Head of caudate nucleus (tissue), 42 donors: ENCODE measurements at regions not wholly inside any gene's neighbourhood (a gene's known extent, or its start where the extent isn't known, plus 50 kb on each side); places are given as distances from the start of the nearest gene placed in this dataset.
"Not testable (repeated sequence)": the region's sequence is repeated elsewhere in the genome, so short reads cannot be mapped to it uniquely, and the experiment has no call there.

ENCODE experiments used
- DNase-seq, 42 donors: peaks; one replicate each; pipeline versions ENCODE4 v3.0.0 to v3.0.0-alpha.2; 2020 to 2021; ENCODE audit warnings: mixed read lengths in 7 of 42
- intact Hi-C: fragments of 100-400 bp; cut with DNase I; formaldehyde crosslinking; loops from one replicate; pipeline ENCODE4 v1.15.0; 2022

DNA sequence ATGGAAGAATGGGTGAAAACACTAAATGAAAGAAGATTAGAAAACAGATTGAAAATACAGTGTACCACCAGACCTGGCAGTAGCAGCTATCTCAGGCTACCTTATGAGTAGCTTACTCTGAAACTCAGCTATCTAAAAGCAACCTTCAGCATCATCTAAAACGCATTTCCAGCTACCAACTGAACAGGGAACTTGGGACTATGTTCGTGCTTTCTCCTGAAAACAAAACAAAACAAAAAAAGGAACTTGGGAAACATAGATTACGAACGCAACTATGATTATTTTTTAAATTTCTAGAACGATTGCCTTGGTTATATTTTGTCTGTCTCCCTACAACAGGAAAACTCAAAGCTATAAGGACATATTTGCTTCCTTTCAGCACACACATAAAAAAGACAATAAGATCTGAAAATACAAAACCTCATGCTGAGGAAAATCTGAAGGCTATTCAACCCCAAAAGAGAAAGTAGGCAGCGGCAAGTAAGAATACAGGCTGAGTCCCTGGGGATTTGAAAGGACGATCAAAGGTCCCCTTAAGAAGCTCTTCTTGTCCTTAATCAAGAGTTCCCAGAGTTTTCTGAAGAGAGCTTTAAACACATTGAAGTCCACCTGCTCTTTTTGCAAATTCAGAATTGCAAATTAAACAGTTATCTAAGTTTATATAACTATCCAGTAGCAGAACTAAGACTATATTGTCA is 53.4 kb downstream of the OR2K2 start:
- intact Hi-C loops: no loop called here
- DNase-seq: no peak

DNA sequence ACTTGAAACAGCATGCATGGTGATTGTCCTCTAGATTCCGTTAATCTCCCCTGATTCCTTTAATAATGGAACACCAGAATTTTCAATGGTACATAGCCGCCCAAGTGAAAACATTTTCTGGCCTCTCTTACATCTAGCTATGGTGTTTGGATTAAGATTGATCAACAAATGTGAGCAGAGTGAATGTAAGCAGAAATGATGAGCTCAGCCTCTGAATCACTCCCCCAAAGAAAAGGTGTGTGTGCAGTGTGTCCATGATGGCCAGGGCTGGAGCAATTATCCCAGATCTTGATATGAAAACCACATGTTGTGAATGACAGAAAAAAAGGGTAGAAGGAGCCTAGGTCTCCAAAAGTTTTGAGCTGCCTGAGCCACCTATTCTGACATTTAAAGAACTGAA is 55.3 kb downstream of the OR2K2 start:
- intact Hi-C loops: no loop called here
- DNase-seq: no peak

DNA sequence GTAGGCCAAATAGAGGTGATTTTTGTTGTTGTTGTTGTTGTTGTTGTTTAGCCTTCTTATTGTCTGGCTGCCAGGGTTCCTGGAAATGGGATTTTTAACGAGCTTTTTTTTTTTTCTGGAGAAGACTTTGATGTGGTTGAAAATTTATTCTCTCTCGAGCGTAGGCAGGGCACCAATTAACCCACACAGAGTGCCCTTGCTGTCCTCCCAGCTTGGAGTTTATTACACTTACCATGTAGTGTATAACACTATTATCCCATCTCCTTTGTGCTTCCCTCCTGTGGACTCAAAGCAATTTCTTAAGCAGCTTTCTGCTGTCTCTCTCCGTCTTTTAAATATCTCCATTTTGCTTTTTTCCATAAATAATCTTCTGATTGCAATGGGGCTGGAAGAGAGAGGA is 57.4 kb downstream of the OR2K2 start:
- intact Hi-C loops: no loop called here
- no peak for DNase-seq

DNA sequence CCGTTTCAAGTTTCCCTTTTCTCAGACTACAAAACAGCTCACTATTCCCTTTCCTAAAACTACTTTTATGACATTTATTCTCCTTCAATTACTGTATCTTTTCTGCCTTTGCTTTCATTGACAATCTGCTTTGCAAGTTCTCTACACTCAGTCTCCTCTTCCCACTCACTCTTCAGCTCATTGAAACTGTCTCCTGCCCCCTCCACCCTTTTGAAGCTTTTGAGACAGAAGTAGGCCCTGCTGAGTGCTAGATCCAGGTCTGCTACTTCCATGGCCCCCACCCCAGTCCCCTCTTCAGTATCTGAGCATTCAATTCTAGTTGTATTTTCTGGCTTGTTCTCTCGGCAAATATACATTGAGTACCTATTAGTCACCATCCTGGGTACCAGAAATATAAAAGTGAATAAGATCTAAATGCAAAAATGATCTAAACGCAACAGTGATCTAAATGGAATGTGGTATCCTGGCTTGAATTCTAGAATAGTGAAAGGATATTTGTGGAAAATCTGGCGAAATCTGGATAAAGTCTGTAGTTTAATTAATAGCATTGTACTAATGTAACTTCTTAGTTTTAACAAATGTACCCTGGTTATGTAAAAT is 58.4 kb downstream of the OR2K2 start:
- peak in 13 of 42 donors; percentile 14 to 67 (median 33) for DNase-seq
- intact Hi-C loops: no loop called here

DNA sequence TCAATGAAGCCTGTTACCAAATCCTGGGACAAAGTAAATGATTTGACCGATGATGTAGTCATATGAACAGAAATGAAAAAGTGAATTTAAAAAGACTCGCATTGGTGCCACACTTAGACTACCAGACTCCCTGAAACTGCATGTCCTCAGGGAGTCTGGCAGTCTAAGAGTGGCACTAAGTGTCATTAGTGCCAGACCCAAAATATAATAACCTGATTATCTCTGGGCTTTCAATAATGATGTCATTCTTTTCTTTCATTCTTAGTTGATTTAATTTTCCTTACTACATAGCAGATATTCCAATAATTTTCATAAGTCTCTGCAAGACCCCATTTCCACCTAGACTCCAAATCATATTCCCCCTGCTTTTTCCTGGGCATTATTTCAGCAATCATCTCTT is 59.0 kb downstream of the OR2K2 start:
- intact Hi-C loops: no loop called here
- no peak for DNase-seq

DNA sequence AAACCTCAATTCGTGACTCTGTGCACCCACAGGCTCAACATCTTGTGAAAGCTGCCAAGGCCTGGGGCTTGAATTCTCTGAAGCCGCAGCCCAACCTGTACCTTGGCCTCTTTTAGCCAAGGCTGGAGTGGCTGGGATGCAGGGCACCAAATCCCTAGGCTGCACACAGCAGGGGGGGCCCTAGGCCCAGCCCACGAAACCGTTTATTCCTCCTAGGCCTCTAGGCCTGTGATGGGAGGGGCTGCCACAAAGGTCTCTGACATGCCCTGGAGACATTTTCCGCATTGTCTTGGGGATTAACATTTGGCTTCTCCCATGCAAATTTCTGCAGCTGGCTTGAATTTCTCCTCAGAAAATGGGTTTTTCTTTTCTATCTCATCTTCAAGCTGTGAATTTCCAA is 64.0 kb downstream of the OR2K2 start:
- DNase-seq, intact Hi-C loops: not testable (repeated sequence)

DNA sequence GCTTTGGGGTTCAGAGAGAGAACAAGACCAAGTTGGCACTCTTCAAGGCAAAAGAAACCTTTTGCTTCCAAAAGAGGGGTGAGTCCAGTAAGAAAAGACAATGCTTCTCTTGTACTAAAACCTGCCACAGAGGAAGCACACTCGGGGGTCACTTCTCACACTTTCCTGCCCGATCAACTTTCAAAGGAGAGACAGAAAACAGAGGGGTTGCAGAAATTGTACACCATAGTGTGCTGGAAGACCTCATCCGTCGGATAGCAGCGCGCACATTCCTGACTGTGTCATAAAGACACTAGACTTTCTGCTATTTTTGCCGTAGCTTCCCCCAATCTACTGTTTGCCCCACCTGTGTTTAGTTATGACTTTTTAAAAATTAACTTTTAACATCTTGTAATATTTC is 66.9 kb downstream of the OR2K2 start:
- intact Hi-C loops: no loop called here
- DNase-seq: no peak

DNA sequence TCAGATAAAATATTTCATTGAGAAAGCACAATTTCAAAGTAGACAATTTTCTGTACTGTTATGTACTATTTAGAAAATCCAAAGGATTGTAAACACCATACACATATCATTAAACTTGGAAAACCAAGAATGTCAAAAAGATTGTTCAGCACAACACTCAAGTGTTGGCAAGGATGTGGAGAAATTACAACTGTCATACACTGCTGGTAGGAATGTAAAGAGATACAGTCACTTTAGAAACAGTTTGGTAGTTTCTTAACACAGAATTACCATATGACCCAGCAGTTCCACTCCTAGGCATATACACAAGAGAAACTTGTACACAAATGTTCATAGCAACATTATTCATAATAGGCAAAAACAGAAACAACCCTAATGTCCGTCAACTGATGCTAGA is 71.2 kb downstream of the OR2K2 start:
- intact Hi-C loops: no loop called here
- DNase-seq: no peak

DNA sequence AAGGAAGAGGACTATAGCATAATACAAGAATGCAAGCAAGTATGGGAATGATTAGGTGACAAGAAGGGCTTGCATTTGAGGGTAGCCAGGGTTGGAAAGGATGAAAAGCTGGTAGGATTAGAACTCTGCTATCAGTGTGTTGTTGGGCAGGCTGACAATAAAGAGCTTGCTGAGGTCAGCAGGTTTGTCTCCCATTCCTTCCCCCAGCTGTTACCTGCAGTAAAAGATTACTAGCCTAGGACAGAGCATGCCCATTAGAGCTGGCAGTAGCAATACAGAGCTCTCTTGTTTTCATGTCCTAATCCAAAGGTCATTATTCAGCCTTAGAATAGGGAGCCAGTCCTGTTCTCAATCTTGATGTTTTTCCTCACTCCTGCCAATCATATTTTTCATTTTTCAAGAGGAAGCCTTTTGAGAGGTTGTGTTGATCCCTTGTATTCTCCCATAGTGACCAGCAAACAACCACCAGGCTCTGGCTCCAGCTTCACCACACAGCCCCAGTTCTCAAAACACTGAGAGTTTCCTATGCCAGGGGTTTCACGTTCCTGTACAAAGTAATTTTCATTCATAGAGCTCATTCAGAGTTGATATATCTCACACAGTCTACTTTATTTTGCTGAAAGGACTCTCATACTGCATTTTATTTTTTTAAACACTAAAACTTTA is 71.7 kb downstream of the OR2K2 start:
- intact Hi-C loops: no loop called here
- DNase-seq: no peak

DNA sequence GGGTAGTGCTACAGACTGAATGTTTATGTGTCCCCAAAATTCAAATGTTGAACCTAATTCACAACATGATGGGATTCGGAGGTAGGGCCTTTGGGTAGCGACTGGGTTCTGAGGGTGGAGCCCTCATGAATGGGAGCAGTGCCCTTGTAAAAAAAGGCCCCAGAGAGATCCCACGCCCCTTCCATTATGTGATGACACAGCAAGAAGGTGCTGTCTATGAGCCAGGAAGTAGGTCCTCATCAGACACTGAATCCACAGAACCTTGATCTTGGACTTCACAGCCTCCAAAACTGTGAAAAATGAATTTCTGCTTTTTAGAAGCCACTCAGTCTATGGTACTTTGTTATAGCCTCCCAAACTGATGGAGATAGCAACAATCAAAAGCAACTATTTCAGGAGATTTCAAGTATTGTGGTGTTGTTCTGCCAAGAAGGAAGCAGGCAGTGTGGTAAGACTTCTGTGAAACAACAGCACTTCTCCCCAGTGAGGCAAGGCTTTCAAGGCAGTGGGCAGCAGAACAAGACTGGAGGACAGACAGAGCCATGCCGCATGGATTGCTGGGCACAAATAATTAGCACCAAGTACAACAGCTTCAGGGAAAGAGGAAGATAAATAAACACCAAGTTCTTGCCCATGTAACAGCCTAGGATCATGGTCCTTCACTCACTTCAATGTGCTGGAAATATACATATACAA is 76.1 kb downstream of the OR2K2 start:
- DNase-seq: peak in 8 of 42 donors; percentile 10 to 42 (median 20)
- intact Hi-C loops: no loop called here

DNA sequence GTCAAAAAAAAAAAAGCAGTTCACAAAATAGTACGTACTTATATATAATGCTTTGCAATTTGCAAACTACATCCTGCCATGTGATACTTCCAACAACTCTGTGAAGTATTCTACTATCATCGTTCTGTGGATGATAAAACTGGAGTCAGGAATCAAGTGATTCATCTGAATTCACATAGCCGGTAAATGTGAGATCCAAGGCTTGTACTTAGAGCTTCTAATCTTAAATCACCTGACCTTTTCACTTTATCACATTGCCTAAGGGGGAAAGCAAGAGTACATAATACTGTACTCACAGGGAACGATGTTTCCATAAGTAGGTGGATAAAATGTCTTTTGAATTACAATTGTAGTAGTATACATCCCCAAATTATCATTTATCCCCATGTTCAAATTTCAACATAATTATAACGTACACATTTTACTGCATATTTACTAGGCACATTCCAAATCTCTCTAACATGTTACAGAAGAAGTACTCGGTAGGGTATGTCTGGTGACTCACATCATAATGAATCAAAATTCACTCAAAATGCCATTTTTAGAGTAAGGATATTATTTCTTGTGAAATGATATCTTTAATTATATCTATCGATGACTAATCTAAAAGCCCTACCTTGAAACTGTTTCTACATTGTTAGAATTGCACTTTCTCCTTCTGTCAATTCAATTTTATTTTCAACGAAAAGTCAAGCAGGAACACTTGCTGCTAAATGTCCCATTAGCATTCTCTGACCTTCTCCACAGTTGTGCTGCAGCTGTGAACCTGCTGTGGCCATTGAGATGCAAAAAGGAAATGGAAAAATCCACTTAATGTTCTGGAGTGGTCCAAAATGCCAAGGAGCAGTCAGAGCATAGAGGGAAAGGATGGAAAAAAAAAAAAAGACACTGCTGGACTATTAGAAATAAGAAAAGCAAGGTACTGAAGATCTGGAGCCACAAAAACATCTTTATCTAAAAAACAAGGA is 78.9 kb downstream of the OR2K2 start:
- DNase-seq: no peak

DNA sequence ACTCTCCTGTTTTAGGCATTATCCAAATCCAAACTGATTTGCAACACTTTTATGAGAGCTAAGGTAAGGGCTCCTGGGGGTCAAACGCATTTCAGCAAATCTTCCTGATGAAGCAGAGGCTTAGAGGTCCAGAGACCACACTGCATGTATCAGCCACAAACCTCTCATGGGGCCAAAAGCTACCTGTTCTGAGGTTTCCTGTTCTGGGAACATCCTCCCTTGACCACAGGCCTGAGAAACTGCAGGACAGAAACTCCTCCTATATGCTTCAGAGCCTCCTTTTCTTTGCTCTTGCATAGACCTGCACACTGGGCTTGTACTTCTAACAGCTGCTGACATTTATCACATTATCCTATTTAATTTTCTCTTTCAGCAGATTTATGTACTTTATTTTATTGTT is 92.6 kb downstream of the OR2K2 start:
- intact Hi-C loops: no loop called here
- no peak for DNase-seq

More for the DNA sequence above, 78.9 kb downstream of the OR2K2 start:
- intact Hi-C loops: no loop called here

DNA sequence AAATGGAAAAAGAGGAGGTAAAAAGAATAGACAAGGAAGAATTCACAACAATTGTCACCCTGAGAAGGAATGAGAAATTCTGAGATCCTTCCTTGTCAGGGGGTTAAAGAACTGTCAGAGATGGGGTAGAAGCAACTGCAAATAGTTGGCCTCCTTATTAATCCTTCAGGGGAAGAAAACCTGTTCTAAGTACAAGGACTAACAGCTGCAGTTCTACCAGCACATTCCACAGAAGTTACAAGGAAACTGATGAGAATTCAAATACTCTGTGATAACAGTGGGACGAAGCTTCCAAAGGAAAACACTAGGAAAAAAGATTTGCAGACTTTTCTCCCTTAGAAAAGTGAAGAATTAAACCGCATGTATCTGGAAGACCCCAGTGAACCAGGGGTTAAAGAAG is 93.7 kb downstream of the OR2K2 start:
- no peak for DNase-seq
- intact Hi-C loops: no loop called here

DNA sequence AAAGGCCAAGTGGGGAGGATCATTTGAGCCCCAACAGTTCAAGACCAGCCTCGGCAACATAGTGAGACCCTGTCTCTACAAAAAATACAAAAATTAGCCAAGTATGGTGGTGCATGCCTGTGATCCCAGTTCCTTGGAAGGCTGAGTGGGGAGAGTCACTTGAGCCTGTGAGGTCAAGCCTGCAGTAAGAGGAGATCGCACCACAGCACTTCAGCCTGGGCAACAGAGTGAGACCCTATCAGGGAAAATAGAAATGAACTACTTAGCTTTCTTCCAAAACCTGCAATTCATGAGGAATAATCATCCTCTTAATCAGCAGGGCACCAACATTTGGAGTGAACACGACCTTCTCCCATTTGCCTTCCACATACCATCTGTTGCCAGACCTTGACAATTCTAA is 96.1 kb downstream of the OR2K2 start:
- intact Hi-C loops: no loop called here

DNA sequence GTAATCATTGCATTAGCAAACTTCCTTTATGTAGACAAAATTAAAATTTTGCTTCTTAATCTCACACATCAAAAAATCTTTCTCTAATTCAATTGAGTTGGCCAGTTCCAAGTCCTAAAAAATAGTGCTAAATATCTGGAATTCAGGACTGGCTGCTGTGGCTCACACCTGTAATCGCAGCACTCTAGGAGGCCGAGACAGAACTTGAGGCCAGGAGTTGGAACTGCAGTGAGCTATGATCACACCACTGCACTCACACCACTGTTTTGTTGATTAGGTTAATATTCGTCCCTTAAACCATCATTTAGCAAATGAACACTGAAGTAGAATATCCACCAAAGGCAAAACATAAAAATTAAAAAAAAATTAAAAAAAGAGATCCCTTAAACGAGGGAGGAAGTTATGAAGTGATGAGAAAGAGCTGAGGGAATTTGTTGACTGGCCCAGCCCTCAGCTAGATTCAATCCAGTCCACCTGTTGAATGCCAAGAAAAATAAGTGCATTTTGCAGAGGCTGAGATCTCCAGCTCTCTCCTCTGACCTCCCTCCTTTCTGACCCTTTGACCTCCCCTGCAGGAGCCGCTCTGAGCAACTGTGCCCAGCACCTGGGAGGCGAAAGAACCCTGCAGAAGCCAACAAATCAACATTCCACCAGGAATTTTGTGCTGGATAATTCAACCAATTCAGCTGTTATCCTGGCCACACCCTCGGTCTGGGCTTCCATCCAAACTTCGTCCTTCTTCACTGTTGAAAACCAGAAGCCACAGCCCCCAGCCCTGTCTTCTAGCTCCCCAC is 96.8 kb downstream of the OR2K2 start:
- intact Hi-C loops: no loop called here
- no peak for DNase-seq

More for the DNA sequence above, 96.1 kb downstream of the OR2K2 start:
- DNase-seq: no peak

DNA sequence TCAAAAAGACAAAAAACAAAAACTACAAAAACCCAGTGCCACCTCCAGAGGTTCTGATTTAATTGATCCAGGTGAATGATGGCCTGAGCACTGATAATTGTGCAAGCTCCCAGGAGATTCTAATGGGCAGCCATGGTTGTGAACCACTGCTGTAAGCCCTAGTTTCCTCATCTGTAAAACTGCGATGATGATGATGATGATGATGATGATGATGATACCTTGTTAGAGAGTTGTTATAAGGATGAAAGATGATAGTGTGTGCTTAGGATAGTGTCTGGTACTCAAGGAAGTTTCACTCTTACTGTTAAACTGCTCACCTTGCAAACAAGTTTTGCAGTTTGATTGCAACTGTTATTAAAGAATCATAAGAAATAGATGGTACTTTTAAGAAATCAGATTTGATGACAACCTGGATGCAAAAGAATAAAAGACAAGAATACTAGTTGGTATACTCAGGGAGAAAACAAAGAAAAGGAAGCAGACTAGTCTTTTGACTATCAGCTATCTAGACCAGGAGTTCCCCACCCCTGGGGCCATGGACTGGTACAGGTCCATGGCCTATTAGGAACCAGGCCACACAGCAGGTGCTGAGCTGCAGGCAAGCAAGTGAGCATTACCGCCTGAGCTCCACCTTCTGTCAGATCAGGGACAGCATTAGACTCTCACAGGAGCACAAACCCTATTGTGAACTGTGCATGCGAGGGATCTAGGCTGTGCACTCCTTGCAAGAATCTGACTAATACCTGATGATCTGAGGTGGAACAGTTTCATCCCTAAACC is 98.0 kb downstream of the OR2K2 start:
- no peak for DNase-seq
- intact Hi-C loops: no loop called here

DNA sequence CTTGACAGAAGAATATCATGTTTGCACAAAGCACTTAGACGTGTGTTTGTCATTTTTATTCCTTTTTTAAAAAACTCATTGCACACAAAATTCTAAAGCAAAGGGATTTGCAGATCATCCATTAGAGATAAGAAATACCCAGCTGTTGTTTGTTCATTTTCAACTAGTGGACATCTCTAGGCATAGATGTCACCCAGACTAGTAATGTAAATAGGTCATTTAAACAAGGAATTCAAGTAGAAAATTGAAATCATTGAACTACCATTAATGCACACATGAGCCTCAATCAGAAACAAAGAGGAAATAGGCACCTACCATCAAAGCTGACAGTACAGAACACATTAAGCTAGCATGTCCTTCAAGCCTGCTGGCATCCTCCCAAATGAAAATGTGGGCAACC is 107.3 kb downstream of the OR2K2 start:
- DNase-seq: no peak
- intact Hi-C loops: no loop called here
